PC-3 (cell line): ENCODE measurements at regions not wholly inside any gene's neighbourhood (a gene's known extent, or its start where the extent isn't known, plus 50 kb on each side); places are given as distances from the start of the nearest gene placed in this dataset.

Source experiments
- EZH2 ChIP-seq: fragments of 300-600 bp; sonication (generic); IDR thresholded peaks from one replicate; pipeline ENCODE4 v1.6.1; 2017; ENCODE audit warnings: antibody characterized with exemption, mild to moderate bottlenecking, low read length; ENCODE audit not compliant: unreplicated experiment
- TF ChIP-seq, protein P1 (sequence below): fragments of 300-600 bp; sonication (generic); conservative IDR thresholded peaks from 2 replicates; pipeline ENCODE4 v1.5.1; 2017; ENCODE audit warnings: antibody characterized with exemption, low read depth, mild to moderate bottlenecking, low read length

DNA sequence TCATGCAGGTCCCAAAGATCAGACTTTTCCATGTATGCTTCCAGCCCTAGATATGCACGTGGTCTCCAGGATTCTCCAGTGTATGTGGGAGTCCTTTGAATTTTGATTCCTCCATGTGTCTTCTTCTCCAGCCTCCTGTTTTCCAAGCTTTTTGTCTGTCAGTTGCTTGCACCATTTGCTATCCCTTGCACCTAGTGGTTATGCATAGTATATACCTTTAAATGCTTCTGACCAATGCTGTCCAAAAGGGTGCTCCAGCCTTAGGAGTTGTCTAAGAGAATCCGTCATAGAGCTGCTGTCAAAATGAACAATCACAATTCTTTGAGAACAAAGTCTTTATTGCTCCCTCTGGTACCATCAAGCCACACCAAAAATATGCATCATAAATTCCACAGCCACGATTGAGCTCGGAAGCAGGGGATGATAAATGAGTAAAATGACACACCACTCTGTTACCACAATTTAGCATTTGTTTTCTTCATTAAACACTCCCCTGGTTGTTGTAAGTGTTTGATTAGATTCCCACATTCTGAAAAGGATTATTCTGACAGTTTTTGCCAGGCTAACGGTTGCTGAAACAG is 706.2 kb upstream of the GJE1 start:
- TF ChIP-seq, protein P1, sequence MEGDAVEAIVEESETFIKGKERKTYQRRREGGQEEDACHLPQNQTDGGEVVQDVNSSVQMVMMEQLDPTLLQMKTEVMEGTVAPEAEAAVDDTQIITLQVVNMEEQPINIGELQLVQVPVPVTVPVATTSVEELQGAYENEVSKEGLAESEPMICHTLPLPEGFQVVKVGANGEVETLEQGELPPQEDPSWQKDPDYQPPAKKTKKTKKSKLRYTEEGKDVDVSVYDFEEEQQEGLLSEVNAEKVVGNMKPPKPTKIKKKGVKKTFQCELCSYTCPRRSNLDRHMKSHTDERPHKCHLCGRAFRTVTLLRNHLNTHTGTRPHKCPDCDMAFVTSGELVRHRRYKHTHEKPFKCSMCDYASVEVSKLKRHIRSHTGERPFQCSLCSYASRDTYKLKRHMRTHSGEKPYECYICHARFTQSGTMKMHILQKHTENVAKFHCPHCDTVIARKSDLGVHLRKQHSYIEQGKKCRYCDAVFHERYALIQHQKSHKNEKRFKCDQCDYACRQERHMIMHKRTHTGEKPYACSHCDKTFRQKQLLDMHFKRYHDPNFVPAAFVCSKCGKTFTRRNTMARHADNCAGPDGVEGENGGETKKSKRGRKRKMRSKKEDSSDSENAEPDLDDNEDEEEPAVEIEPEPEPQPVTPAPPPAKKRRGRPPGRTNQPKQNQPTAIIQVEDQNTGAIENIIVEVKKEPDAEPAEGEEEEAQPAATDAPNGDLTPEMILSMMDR = no peak
- no peak for TF ChIP-seq EZH2
